ENCODE measurements at regions not wholly inside any gene's neighbourhood (a gene's known extent, or its start where the extent isn't known, plus 50 kb on each side); places are given as distances from the start of the nearest gene placed in this dataset.
A peak's percentile ranks its signal among the peaks of the same experiment; 100 is the strongest.

DNA sequence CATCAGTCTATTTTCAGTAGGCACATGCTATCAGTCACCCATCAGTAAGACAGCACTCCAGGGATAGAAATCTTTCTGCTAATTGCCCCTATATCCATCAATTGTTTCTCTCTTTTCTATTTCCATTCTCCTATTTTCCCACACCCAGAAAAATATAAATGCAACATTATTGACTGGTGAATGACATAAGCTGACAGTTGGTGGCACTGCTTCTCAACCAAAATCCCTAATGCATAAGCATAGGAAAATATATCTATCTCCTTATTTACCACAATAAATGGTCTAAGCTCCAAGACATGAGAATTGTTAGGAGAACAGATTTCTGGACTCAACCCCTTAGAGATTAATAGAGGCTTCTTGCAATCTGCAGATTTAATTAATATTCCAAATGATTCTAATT is 64.0 kb upstream of the REG3A start:
- Histone ChIP-seq H3K36me3 (ENCODE audit: insufficient read depth, low read length) (no peaks in the 10 kb centered on the region), H3K9me2 (replicated peaks; ENCODE audit: low read depth, low read length) (no peaks in the 10 kb centered on the region), H3F3A (ENCODE audit: low read depth) (no peaks in the 10 kb centered on the region), H3K4me1 (ENCODE audit: insufficient read depth, low read length, poor library complexity, severe bottlenecking) (no peaks in the 10 kb centered on the region), H3K79me2 (ENCODE audit: insufficient read depth, low read length) (no peaks in the 10 kb centered on the region), H3K27me3 (ENCODE audit: insufficient read depth, low read length, poor library complexity, severe bottlenecking) (no peaks in the 10 kb centered on the region), H3K4me3 (ENCODE audit: low read length, poor library complexity, severe bottlenecking) (no peak overlapping the region), H3K9me3 (ENCODE audit: insufficient read depth, low read depth, low read length) (no peaks in the 10 kb centered on the region), H4K20me1 (ENCODE audit: insufficient read depth, low read length, poor library complexity, severe bottlenecking) (no peaks in the 10 kb centered on the region), H3K9ac (ENCODE audit: low read depth, low read length, poor library complexity, severe bottlenecking) (no peak overlapping the region), H3K4me2 (ENCODE audit: low read depth, low read length, poor library complexity, severe bottlenecking) (no peak overlapping the region), H2AFZ (ENCODE audit: low read length) (no peak overlapping the region)
- TF ChIP-seq, protein P1, sequence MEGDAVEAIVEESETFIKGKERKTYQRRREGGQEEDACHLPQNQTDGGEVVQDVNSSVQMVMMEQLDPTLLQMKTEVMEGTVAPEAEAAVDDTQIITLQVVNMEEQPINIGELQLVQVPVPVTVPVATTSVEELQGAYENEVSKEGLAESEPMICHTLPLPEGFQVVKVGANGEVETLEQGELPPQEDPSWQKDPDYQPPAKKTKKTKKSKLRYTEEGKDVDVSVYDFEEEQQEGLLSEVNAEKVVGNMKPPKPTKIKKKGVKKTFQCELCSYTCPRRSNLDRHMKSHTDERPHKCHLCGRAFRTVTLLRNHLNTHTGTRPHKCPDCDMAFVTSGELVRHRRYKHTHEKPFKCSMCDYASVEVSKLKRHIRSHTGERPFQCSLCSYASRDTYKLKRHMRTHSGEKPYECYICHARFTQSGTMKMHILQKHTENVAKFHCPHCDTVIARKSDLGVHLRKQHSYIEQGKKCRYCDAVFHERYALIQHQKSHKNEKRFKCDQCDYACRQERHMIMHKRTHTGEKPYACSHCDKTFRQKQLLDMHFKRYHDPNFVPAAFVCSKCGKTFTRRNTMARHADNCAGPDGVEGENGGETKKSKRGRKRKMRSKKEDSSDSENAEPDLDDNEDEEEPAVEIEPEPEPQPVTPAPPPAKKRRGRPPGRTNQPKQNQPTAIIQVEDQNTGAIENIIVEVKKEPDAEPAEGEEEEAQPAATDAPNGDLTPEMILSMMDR (conservative IDR thresholded peaks at IDR 0.05; ENCODE audit: low read length) = no peak; the same call in 1 of the 2 replicates
- no peak for TF ChIP-seq EZH2phosphoT487 (IDR thresholded peaks at IDR 0.05; ENCODE audit: borderline replicate concordance)

DNA sequence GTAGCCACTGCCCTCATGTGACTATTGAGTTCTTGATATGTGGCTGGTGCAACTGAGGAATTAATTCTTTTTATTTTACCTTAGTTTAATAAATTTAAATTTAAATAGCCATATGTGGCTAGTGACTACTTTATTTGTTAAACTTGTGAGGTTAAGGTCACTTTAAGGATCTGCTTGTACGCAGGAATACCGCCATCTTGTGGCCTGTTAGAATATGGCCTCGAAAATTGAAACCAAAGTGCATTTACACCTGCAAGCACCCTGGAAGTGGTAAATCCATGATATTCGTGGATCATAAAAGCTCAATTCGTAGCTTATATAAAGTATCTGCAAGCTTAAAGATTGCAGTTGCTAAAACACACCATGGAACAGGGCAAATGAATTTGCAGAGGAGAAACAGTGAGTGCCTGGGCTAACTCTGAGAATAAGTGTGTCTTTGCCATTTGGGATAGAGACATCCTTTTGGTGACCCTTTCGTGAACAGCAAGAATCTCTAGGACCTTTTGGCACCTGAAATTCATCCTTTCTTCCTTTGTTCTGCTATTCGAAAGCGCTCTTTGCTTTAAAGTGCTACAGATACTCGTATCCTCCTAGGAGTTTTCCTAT is 59.9 kb upstream of the REG3A start:
- Histone ChIP-seq H3K4me1 (ENCODE audit: insufficient read depth, low read length, poor library complexity, severe bottlenecking) (no peaks in the 10 kb centered on the region), H4K20me1 (ENCODE audit: insufficient read depth, low read length, poor library complexity, severe bottlenecking) (no peaks in the 10 kb centered on the region), H2AFZ (ENCODE audit: low read length) (peak overlapping the region; percentile 88), H3K27me3 (ENCODE audit: insufficient read depth, low read length, poor library complexity, severe bottlenecking) (no peaks in the 10 kb centered on the region), H3K9me3 (ENCODE audit: insufficient read depth, low read depth, low read length) (no peaks in the 10 kb centered on the region), H3K4me3 (ENCODE audit: low read length, poor library complexity, severe bottlenecking) (peak overlapping the region; percentile 40), H3K36me3 (ENCODE audit: insufficient read depth, low read length) (no peaks in the 10 kb centered on the region), H3F3A (ENCODE audit: low read depth) (no peaks in the 10 kb centered on the region), H3K9me2 (replicated peaks; ENCODE audit: low read depth, low read length) (no peaks in the 10 kb centered on the region), H3K79me2 (ENCODE audit: insufficient read depth, low read length) (no peaks in the 10 kb centered on the region), H3K4me2 (ENCODE audit: low read depth, low read length, poor library complexity, severe bottlenecking) (peak overlapping the region; percentile 54), H3K9ac (ENCODE audit: low read depth, low read length, poor library complexity, severe bottlenecking) (no peak overlapping the region)
- TF ChIP-seq EZH2phosphoT487 (IDR thresholded peaks at IDR 0.05; ENCODE audit: borderline replicate concordance) = no peak
- TF ChIP-seq, protein P1 (conservative IDR thresholded peaks at IDR 0.05; ENCODE audit: low read length) = peak; percentile 85

DNA sequence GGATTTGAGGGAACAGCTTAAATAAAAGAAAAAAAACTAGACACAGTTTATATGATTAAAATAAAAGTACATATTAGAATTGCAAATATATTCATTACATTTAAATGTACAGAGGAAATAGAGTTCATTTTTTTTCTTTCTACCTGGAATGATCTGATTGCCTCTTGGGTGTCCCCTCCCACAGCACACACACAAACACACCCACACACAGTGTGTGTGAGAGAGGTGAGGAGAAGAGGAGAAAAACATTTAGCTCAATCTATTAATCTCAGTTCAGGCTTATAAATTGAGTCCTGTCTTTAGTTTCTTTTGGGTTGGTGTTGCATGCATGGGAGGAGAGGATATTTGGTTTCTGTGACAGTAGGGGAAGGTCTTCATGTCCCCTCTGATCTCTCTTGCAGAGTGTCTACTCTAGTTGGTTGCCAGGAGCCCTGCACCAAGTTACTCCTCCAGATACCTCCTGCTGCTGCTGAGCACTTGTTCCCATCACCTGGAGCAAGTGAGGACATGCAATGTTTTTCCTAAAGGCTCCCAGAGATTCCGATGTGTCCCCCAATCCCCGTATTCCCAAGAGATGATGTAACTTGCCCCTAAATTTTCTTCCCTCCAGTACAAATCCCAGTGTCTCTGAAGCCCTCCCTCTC is 50.8 kb upstream of the REG3A start:
- Histone ChIP-seq H4K20me1 (ENCODE audit: insufficient read depth, low read length, poor library complexity, severe bottlenecking) (no peaks in the 10 kb centered on the region), H2AFZ (ENCODE audit: low read length) (no peak overlapping the region), H3K9me3 (ENCODE audit: insufficient read depth, low read depth, low read length) (no peaks in the 10 kb centered on the region), H3F3A (ENCODE audit: low read depth) (no peaks in the 10 kb centered on the region), H3K79me2 (ENCODE audit: insufficient read depth, low read length) (no peaks in the 10 kb centered on the region), H3K27me3 (ENCODE audit: insufficient read depth, low read length, poor library complexity, severe bottlenecking) (no peaks in the 10 kb centered on the region), H3K9me2 (replicated peaks; ENCODE audit: low read depth, low read length) (no peaks in the 10 kb centered on the region), H3K36me3 (ENCODE audit: insufficient read depth, low read length) (no peaks in the 10 kb centered on the region), H3K9ac (ENCODE audit: low read depth, low read length, poor library complexity, severe bottlenecking) (no peak overlapping the region), H3K4me3 (ENCODE audit: low read length, poor library complexity, severe bottlenecking) (no peak overlapping the region), H3K4me1 (ENCODE audit: insufficient read depth, low read length, poor library complexity, severe bottlenecking) (no peaks in the 10 kb centered on the region), H3K4me2 (ENCODE audit: low read depth, low read length, poor library complexity, severe bottlenecking) (no peak overlapping the region)
- TF ChIP-seq, protein P1 (conservative IDR thresholded peaks at IDR 0.05; ENCODE audit: low read length) = no peak
- no peak for TF ChIP-seq EZH2phosphoT487 (IDR thresholded peaks at IDR 0.05; ENCODE audit: borderline replicate concordance)
